Liver (tissue), 8 donors: ENCODE measurements at regions not wholly inside any gene's neighbourhood (a gene's known extent, or its start where the extent isn't known, plus 50 kb on each side); places are given as distances from the start of the nearest gene placed in this dataset.

Experiments used
- DNase-seq: peaks from one replicate; pipeline ENCODE4 v3.0.0-alpha.2; 2017; ENCODE audit warnings: low spot score
- H3K27ac ChIP-seq, 2 donors: one replicate each; pipeline ENCODE4 v1.7.0; 2013; ENCODE audit warnings: inconsistent platforms in 2 of 2, low read length in 2 of 2, control low read depth in 1 of 2, low read depth in 1 of 2, mild to moderate bottlenecking in 1 of 2
- H3K27me3 ChIP-seq, 4 donors: one replicate each; pipeline versions ENCODE4 v1.6.1 to v1.7.0; 2013; ENCODE audit warnings: low read length in 3 of 4, inconsistent platforms in 1 of 4, mild to moderate bottlenecking in 1 of 4, moderate library complexity in 1 of 4; ENCODE audit not compliant: control insufficient read depth in 4 of 4, insufficient read depth in 4 of 4
- H3K36me3 ChIP-seq, 4 donors: one replicate each; pipeline versions ENCODE4 v1.6.1 to v1.7.0; 2013; ENCODE audit warnings: low read length in 3 of 4, mild to moderate bottlenecking in 3 of 4, low read depth in 1 of 4, moderate library complexity in 1 of 4; ENCODE audit not compliant: control insufficient read depth in 4 of 4, insufficient read depth in 3 of 4
- H3K4me1 ChIP-seq, 4 donors: one replicate each; pipeline versions ENCODE4 v1.6.1 to v1.7.0; 2013; ENCODE audit warnings: low read length in 3 of 4, mild to moderate bottlenecking in 3 of 4, moderate library complexity in 1 of 4; ENCODE audit not compliant: control insufficient read depth in 4 of 4, insufficient read depth in 4 of 4
- H3K4me3 ChIP-seq, 3 donors: one replicate each; pipeline versions ENCODE4 v1.6.1 to v1.7.0; 2013; ENCODE audit warnings: low read length in 3 of 3, control low read depth in 1 of 3, low read depth in 1 of 3, mild to moderate bottlenecking in 1 of 3
- H3K9ac ChIP-seq, 2 donors: one replicate each; pipeline ENCODE4 v1.7.0; 2013; ENCODE audit warnings: low read length in 2 of 2, mild to moderate bottlenecking in 2 of 2, moderate library complexity in 2 of 2, control low read depth in 1 of 2, low read depth in 1 of 2
- H3K9me3 ChIP-seq, 4 donors: one replicate each; pipeline versions ENCODE4 v1.6.1 to v1.7.0; 2013; ENCODE audit warnings: low read length in 3 of 4; ENCODE audit not compliant: control insufficient read depth in 4 of 4
- ATF3 ChIP-seq: IDR thresholded peaks from 2 replicates; pipeline ENCODE4 v1.6.1; 2016; ENCODE audit warnings: antibody characterized with exemption
- EGR1 ChIP-seq, 2 donors: IDR thresholded peaks; 2 replicates each; pipeline ENCODE4 v1.6.1; 2016 to 2018; ENCODE audit warnings: antibody characterized with exemption in 2 of 2, low read depth in 2 of 2
- FOXA1 ChIP-seq: IDR thresholded peaks from 2 replicates; pipeline ENCODE4 v1.6.1; 2016; ENCODE audit warnings: antibody characterized with exemption
- FOXA2 ChIP-seq: IDR thresholded peaks from 2 replicates; pipeline ENCODE4 v1.6.1; 2016; ENCODE audit warnings: antibody characterized with exemption
- GABPA ChIP-seq, 2 donors: IDR thresholded peaks in 1 of 2; conservative IDR thresholded peaks in 1 of 2; 2 replicates each; pipeline ENCODE4 v1.6.1; 2016; ENCODE audit warnings: antibody characterized with exemption in 2 of 2, mild to moderate bottlenecking in 1 of 2, moderate library complexity in 1 of 2
- HNF4A ChIP-seq, 2 donors: conservative IDR thresholded peaks; 2 replicates each; pipeline ENCODE4 v1.6.1; 2016; ENCODE audit warnings: antibody characterized with exemption in 2 of 2, mild to moderate bottlenecking in 2 of 2
- HNF4G ChIP-seq: IDR thresholded peaks from 2 replicates; pipeline ENCODE4 v1.6.1; 2016; ENCODE audit warnings: antibody characterized with exemption
- JUND ChIP-seq, 2 donors: IDR thresholded peaks; 2 replicates each; pipeline ENCODE4 v1.6.1; 2016; ENCODE audit warnings: antibody characterized with exemption in 2 of 2
- NR2F2 ChIP-seq: IDR thresholded peaks from 2 replicates; pipeline ENCODE4 v1.6.1; 2016; ENCODE audit warnings: antibody characterized with exemption
- RXRA ChIP-seq, 2 donors: IDR thresholded peaks; 2 replicates each; pipeline ENCODE4 v1.6.1; 2017 to 2018; ENCODE audit warnings: antibody characterized with exemption in 2 of 2, mild to moderate bottlenecking in 1 of 2
- SP1 ChIP-seq: IDR thresholded peaks from 2 replicates; pipeline ENCODE4 v1.6.1; 2018; ENCODE audit warnings: antibody characterized with exemption, mild to moderate bottlenecking
- TAF1 ChIP-seq: conservative IDR thresholded peaks from 2 replicates; pipeline ENCODE4 v1.6.1; 2016; ENCODE audit warnings: antibody characterized with exemption, mild to moderate bottlenecking
- YY1 ChIP-seq: IDR thresholded peaks from 2 replicates; pipeline ENCODE4 v1.6.1; 2016; ENCODE audit warnings: antibody characterized with exemption, mild to moderate bottlenecking
- WGBS: extraction: QIAGEN DNeasy Blood & Tissue Kit; methylation state at CpG from one replicate; pipeline ENCODE4 v1.1.7; 2013; 5-methylcytosine and 5-hydroxymethylcytosine counted together
- TF ChIP-seq, protein P1 (sequence below): fragments of 150-350 bp; IDR thresholded peaks from 2 replicates; pipeline ENCODE4 v1.5.1; 2017; ENCODE audit warnings: improper control_type of control experiment, low read depth, low read length; ENCODE audit not compliant: missing input control
- TF ChIP-seq, protein P2 (sequence below): IDR thresholded peaks from 2 replicates; pipeline ENCODE4 v1.6.1; 2016; ENCODE audit warnings: antibody characterized with exemption
- TF ChIP-seq, protein P3 (sequence below): IDR thresholded peaks from 2 replicates; pipeline ENCODE4 v1.6.1; 2016; ENCODE audit warnings: antibody characterized with exemption
- TF ChIP-seq, protein P4 (sequence below): IDR thresholded peaks from 2 replicates; pipeline ENCODE4 v1.6.1; 2016; ENCODE audit warnings: antibody characterized with exemption, mild to moderate bottlenecking
- donor health status: healthy.
- donor health status: healthy.
- donor health status: healthy.
- donor health status: healthy.
- donor health status: healthy.

DNA sequence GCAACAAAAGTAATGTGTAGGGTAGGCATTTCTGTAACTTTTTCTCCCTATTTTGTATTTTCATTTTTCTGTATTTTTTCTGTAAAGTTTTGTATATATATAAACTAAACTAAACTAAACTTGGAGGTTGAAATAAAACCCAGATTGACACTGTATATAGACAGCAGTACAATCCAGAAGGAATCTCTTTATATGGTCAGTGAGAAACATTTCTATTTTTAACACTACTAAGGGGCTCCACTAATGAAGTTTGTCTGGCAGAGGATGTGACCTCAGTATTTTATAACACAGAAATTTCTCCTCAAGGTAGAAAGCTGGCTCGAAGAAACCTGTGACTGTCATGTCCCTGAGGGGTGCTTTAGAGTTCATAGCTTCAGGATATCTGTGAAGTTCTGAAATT, 959.2 kb downstream of the ADGRL3 start:
- WGBS: 51% methylated on average over 1 of the region's 1 CpG
- Histone ChIP-seq H3K4me3 (no peak overlapping the region), H3K4me1 (no peaks in the 10 kb centered on the region), H3K9ac (no peak overlapping the region), H3K36me3 (no peaks in the 10 kb centered on the region), H3K27ac (no peak overlapping the region), H3K9me3 (peaks cover 0 to 1% (median 0%) of the 10 kb centered on the region in 4 donors), H3K27me3 (no peaks in the 10 kb centered on the region)
- DNase-seq: no peak
- no peak for TF ChIP-seq YY1
- TF ChIP-seq, protein P1, sequence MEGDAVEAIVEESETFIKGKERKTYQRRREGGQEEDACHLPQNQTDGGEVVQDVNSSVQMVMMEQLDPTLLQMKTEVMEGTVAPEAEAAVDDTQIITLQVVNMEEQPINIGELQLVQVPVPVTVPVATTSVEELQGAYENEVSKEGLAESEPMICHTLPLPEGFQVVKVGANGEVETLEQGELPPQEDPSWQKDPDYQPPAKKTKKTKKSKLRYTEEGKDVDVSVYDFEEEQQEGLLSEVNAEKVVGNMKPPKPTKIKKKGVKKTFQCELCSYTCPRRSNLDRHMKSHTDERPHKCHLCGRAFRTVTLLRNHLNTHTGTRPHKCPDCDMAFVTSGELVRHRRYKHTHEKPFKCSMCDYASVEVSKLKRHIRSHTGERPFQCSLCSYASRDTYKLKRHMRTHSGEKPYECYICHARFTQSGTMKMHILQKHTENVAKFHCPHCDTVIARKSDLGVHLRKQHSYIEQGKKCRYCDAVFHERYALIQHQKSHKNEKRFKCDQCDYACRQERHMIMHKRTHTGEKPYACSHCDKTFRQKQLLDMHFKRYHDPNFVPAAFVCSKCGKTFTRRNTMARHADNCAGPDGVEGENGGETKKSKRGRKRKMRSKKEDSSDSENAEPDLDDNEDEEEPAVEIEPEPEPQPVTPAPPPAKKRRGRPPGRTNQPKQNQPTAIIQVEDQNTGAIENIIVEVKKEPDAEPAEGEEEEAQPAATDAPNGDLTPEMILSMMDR: no peak
- TF ChIP-seq SP1: no peak
- TF ChIP-seq, protein P2, sequence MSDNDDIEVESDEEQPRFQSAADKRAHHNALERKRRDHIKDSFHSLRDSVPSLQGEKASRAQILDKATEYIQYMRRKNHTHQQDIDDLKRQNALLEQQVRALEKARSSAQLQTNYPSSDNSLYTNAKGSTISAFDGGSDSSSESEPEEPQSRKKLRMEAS: no peak
- no peak for TF ChIP-seq JUND (IDR thresholded peaks at IDR 0.05)
- TF ChIP-seq EGR1 (IDR thresholded peaks at IDR 0.05; ENCODE audit: low read depth in 2 of 2): no peak
- TF ChIP-seq NR2F2: no peak
- TF ChIP-seq TAF1: no peak
- no peak for TF ChIP-seq HNF4A (conservative IDR thresholded peaks at IDR 0.05)
- TF ChIP-seq, protein P3, sequence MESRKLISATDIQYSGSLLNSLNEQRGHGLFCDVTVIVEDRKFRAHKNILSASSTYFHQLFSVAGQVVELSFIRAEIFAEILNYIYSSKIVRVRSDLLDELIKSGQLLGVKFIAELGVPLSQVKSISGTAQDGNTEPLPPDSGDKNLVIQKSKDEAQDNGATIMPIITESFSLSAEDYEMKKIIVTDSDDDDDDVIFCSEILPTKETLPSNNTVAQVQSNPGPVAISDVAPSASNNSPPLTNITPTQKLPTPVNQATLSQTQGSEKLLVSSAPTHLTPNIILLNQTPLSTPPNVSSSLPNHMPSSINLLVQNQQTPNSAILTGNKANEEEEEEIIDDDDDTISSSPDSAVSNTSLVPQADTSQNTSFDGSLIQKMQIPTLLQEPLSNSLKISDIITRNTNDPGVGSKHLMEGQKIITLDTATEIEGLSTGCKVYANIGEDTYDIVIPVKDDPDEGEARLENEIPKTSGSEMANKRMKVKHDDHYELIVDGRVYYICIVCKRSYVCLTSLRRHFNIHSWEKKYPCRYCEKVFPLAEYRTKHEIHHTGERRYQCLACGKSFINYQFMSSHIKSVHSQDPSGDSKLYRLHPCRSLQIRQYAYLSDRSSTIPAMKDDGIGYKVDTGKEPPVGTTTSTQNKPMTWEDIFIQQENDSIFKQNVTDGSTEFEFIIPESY: no peak
- no peak for TF ChIP-seq FOXA2
- no peak for TF ChIP-seq HNF4G

- Histone ChIP-seq H3K27ac (no peak overlapping the region), H3K36me3 (no peaks in the 10 kb centered on the region), H3K9me3 (peaks cover 0 to 1% (median 0%) of the 10 kb centered on the region in 4 donors), H3K27me3 (no peaks in the 10 kb centered on the region), H3K4me1 (no peaks in the 10 kb centered on the region), H3K9ac (no peak overlapping the region), H3K4me3 (no peak overlapping the region)
- no peak for DNase-seq
- TF ChIP-seq, protein P4, sequence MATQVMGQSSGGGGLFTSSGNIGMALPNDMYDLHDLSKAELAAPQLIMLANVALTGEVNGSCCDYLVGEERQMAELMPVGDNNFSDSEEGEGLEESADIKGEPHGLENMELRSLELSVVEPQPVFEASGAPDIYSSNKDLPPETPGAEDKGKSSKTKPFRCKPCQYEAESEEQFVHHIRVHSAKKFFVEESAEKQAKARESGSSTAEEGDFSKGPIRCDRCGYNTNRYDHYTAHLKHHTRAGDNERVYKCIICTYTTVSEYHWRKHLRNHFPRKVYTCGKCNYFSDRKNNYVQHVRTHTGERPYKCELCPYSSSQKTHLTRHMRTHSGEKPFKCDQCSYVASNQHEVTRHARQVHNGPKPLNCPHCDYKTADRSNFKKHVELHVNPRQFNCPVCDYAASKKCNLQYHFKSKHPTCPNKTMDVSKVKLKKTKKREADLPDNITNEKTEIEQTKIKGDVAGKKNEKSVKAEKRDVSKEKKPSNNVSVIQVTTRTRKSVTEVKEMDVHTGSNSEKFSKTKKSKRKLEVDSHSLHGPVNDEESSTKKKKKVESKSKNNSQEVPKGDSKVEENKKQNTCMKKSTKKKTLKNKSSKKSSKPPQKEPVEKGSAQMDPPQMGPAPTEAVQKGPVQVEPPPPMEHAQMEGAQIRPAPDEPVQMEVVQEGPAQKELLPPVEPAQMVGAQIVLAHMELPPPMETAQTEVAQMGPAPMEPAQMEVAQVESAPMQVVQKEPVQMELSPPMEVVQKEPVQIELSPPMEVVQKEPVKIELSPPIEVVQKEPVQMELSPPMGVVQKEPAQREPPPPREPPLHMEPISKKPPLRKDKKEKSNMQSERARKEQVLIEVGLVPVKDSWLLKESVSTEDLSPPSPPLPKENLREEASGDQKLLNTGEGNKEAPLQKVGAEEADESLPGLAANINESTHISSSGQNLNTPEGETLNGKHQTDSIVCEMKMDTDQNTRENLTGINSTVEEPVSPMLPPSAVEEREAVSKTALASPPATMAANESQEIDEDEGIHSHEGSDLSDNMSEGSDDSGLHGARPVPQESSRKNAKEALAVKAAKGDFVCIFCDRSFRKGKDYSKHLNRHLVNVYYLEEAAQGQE: no peak
- TF ChIP-seq FOXA1: no peak
- TF ChIP-seq, protein P2: no peak
- no peak for TF ChIP-seq GABPA (IDR thresholded peaks at IDR 0.05 in 1 of 2, conservative IDR thresholded peaks at IDR 0.05 in 1 of 2)
- no peak for TF ChIP-seq SP1
- no peak for TF ChIP-seq EGR1 (IDR thresholded peaks at IDR 0.05; ENCODE audit: low read depth in 2 of 2)
- TF ChIP-seq JUND (IDR thresholded peaks at IDR 0.05): no peak
- no peak for TF ChIP-seq FOXA2
- TF ChIP-seq YY1: no peak
- TF ChIP-seq NR2F2: no peak
- TF ChIP-seq TAF1: no peak
- no peak for TF ChIP-seq HNF4A (conservative IDR thresholded peaks at IDR 0.05)
- TF ChIP-seq ATF3: no peak
- TF ChIP-seq HNF4G: no peak
- TF ChIP-seq, protein P1: no peak
- TF ChIP-seq, protein P3: no peak
- TF ChIP-seq RXRA (IDR thresholded peaks at IDR 0.05): no peak
- 86% methylated on average over 1 of the region's 1 CpG for WGBS
Observed at GRCh38 chr4:62156205-62156604, 956.1 kb downstream of the ADGRL3 start.
